Astrocyte of the spinal cord (primary cell): ENCODE measurements at regions not wholly inside any gene's neighbourhood (a gene's known extent, or its start where the extent isn't known, plus 50 kb on each side); places are given as distances from the start of the nearest gene placed in this dataset.

Experiments used
- DNase-seq: peaks from one replicate; pipeline ENCODE4 v3.0.0; 2011; ENCODE audit warnings: low read depth, low spot score
- H3K4me3 ChIP-seq: 2 replicates; pipeline ENCODE4 v1.5.1; 2011; ENCODE audit warnings: low read depth, mild to moderate bottlenecking, low read length, moderate library complexity
- in situ Hi-C: cut with HindIII; loops from 2 replicates; pipeline ENCODE4 v1.10.0; 2017; ENCODE audit warnings: low sequenced_read_pairs
- TF ChIP-seq, protein P1 (sequence below): IDR thresholded peaks from 2 replicates; pipeline ENCODE4 v1.5.1; 2012; ENCODE audit warnings: low read depth, mild to moderate bottlenecking, low read length, inconsistent platforms

- TF ChIP-seq, protein P1, sequence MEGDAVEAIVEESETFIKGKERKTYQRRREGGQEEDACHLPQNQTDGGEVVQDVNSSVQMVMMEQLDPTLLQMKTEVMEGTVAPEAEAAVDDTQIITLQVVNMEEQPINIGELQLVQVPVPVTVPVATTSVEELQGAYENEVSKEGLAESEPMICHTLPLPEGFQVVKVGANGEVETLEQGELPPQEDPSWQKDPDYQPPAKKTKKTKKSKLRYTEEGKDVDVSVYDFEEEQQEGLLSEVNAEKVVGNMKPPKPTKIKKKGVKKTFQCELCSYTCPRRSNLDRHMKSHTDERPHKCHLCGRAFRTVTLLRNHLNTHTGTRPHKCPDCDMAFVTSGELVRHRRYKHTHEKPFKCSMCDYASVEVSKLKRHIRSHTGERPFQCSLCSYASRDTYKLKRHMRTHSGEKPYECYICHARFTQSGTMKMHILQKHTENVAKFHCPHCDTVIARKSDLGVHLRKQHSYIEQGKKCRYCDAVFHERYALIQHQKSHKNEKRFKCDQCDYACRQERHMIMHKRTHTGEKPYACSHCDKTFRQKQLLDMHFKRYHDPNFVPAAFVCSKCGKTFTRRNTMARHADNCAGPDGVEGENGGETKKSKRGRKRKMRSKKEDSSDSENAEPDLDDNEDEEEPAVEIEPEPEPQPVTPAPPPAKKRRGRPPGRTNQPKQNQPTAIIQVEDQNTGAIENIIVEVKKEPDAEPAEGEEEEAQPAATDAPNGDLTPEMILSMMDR: no peak
- in situ Hi-C loops: no loop called here
- H3K4me3 ChIP-seq: no peak overlapping the region
- DNase-seq: no peak
These were observed 50.4 kb upstream of the NECTIN1 start for GRCh38 chr11:119779195-119780071.
